ENCODE measurements at regions not wholly inside any gene's neighbourhood (a gene's known extent, or its start where the extent isn't known, plus 50 kb on each side); places are given as distances from the start of the nearest gene placed in this dataset.

DNA sequence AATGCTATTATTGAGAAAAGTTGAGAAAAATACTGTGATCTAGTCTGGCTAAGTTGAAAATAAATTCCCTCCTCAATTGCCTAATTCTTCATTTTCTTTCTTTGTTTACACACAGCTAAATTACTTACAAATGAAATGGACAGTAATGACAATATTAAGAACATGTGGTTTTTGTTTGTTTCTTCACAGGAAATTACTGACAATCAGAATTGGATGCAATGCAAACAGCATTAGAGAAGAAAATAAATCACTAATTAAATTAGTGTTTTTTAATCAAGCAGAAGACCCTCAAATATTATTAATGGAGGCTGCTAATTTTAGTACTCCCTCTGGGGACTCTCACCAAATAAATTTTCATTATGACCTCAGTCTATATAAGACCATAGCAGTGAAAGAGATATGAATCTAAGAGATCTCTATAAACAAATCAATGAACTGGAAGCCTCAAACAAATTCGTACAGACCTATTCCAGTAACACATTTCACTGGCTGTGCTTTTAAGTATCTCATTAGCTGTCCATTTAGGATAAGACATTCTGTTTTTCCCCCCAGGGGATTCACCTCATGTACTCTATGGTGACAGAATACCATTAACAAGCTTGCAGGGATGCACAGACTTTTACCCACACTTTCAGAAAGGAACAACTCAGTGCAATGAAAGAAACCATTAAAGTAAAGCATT, 202.0 kb upstream of the DGKB start:
- TF ChIP-seq, protein P1, sequence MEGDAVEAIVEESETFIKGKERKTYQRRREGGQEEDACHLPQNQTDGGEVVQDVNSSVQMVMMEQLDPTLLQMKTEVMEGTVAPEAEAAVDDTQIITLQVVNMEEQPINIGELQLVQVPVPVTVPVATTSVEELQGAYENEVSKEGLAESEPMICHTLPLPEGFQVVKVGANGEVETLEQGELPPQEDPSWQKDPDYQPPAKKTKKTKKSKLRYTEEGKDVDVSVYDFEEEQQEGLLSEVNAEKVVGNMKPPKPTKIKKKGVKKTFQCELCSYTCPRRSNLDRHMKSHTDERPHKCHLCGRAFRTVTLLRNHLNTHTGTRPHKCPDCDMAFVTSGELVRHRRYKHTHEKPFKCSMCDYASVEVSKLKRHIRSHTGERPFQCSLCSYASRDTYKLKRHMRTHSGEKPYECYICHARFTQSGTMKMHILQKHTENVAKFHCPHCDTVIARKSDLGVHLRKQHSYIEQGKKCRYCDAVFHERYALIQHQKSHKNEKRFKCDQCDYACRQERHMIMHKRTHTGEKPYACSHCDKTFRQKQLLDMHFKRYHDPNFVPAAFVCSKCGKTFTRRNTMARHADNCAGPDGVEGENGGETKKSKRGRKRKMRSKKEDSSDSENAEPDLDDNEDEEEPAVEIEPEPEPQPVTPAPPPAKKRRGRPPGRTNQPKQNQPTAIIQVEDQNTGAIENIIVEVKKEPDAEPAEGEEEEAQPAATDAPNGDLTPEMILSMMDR (IDR thresholded peaks at IDR 0.05), result no peak
- no peak for TF ChIP-seq POLR2A (IDR thresholded peaks at IDR 0.05)

All from vagina (tissue), 2 donors.